ENCODE measurements at regions not wholly inside any gene's neighbourhood (a gene's known extent, or its start where the extent isn't known, plus 50 kb on each side); places are given as distances from the start of the nearest gene placed in this dataset.
"Not testable (repeated sequence)": the region's sequence is repeated elsewhere in the genome, so short reads cannot be mapped to it uniquely, and the experiment has no call there.

DNA sequence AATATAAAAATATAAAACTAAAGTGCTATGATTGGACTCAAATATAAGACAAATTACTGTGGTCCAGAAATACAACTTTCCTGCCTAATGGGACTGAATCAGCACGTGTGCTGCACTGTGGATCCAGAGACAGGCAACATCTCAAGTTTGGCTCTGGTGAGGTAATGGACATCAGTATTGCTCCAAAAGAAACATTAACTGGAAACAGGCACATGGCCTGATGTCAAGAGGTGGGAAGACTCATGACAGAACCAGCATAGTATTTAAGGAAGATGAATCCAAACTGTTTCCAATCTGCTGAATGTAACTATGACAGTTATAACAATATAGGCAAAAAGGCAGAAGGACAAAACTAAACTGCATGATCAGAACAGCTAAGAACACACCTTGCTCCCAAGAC lies 354.6 kb downstream of the FSIP2 start:
- DNase-seq: no peak

DNA sequence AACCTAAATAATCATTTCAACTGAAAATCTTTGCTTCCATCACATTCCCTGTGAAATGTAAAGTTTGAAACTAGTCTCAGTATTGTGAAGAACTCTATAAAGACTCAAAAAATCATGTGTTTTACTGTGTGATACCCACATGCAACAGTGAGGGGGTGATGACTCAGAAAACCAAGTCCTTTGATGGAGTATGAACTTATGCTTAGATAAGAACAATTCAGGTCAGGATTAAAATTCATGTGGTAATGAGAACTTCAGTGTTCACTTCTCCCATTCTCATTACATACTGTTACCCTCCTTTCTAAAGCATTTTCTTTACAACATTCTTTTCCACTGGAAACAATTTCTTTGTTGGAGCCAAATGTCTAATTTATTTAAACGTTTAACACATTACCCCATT lies 360.2 kb downstream of the FSIP2 start:
- no peak for DNase-seq

GRCh38 chr2:186099826-186100225 lies 361.2 kb downstream of the FSIP2 start:
- DNase-seq: no peak

- no peak for DNase-seq
Observed at GRCh38 chr2:186100636-186101035, 362.0 kb downstream of the FSIP2 start.

DNA sequence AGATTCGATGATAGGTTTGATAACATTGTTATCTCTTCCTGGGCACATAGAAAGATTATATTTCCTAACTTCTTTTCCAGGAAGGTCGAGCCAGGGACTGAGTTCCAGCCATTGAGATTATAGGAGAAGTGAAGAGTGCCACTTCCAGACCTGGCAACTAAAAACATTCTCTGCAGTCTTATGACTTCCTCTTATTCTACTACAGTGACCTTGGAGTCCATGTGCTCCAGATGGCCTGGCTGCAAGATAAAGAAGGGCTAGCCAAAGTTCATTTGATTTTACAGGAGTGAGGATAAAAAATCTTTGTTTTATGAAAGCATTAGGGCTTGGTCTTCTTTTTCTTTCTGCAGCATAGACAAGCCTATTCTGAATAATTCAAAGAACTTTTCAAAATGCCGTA lies 363.0 kb downstream of the FSIP2 start:
- DNase-seq: no peak

- no peak for DNase-seq
Observed at GRCh38 chr2:186103276-186103675, 364.7 kb downstream of the FSIP2 start.

- DNase-seq: no peak
Observed at GRCh38 chr2:186105016-186105724, 366.6 kb downstream of the FSIP2 start.

GRCh38 chr2:186108470-186108869 lies 369.9 kb downstream of the FSIP2 start:
- DNase-seq: no peak

- DNase-seq: no peak
Observed at GRCh38 chr2:186113284-186113683, 372.8 kb upstream of the ZC3H15 start.

GRCh38 chr2:186125156-186125555 lies 360.9 kb upstream of the ZC3H15 start:
- no peak for DNase-seq

GRCh38 chr2:186125625-186126024 lies 360.4 kb upstream of the ZC3H15 start:
- no peak for DNase-seq

GRCh38 chr2:186126181-186126580 lies 359.9 kb upstream of the ZC3H15 start:
- DNase-seq: no peak

- DNase-seq: no peak
Observed at GRCh38 chr2:186129767-186130581, 356.1 kb upstream of the ZC3H15 start.

GRCh38 chr2:186130748-186131641 lies 355.1 kb upstream of the ZC3H15 start:
- DNase-seq: no peak

DNA sequence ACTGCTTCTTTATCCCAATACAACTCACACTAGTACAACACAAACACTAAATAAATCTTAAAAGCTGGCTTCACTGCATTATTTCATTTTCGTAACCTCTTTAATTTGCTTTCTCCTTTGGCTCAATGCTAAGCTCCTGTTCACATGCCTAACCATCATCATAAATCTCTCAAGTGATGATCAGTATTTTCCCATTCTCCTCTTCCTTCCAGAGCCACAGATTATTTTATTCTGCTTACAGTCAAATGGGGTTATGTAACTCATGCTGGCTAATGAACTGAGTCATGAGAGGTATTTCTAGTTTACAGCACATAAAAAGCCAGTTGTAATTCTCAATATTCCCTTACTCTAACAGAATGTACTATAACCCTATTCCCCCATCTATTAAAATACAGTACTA lies 350.4 kb upstream of the ZC3H15 start:
- DNase-seq: no peak

DNA sequence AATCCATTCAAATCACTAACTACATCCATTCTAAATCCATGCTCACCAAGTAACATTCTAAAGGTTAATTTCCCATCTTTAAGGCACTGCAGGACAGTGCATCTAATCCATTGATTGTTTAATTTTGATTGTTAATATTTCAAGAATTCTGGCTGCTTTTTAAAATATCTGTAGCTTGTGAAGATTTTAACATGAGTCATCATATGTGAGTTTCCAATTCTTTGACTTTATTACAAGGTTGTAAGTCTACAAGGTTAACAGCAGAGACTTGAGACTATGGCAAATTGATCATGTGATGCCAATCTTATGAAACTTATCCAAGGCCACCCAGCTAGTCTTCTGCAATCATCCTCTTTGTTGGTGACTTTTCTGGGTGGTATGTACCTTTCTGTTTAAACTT lies 349.2 kb upstream of the ZC3H15 start:
- no peak for DNase-seq

DNA sequence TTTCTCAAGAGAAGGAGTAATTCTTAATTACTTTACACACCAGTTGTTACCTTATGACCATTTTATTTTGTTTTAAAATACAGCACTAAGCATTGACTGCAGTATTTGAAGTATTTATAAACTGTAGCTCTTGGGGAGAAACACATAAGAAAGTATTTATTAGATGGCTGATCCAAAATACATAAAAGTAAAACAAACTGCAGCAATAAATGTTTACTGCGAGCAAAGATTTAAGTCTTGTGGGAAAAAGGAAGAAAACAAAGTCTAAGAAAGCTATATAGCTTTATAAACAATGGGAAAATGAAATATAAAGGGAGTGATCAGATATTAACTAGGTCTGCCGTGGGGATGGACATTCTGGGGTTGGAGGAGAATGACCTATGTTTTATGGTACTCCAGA lies 347.2 kb upstream of the ZC3H15 start:
- DNase-seq: no peak

DNA sequence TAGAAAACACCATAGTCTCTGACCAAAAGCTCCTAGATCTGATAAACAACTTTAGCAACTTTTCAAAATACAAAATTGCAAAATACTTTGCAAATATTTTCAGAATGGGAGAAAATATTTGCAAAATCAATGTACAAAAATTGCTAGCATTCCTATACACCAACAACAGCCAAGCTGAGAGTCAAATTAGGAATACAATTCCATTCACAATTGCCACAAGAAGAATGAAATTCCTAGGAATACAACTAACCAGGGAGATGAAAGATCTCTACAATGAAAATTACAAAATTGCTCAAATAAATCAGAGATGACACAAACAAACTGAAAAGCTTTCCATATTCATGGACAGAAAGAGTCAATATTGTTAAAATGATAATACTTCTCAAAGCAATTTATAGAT lies 327.0 kb upstream of the ZC3H15 start:
- no peak for DNase-seq

DNA sequence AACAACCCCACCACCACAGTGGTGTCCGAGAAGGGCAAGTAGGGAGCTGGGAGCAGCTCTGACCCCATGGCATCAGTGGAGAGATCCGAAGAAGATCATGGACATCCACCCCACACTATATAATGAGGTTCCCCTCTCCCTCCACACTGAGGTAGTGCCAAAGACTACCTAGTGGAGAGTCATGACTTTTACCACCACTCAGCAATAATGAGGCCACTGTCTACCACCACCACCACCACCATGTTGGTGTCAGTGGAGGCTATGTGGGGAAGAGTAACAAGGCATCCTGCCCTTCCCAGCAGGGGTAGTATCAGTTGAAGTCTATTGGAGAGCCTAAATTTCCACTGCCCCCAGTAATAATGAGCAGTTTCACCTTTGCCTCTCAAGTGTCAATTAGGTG lies 321.7 kb upstream of the ZC3H15 start:
- no peak for DNase-seq

GRCh38 chr2:186170693-186171092 lies 315.4 kb upstream of the ZC3H15 start:
- DNase-seq: no peak

DNA sequence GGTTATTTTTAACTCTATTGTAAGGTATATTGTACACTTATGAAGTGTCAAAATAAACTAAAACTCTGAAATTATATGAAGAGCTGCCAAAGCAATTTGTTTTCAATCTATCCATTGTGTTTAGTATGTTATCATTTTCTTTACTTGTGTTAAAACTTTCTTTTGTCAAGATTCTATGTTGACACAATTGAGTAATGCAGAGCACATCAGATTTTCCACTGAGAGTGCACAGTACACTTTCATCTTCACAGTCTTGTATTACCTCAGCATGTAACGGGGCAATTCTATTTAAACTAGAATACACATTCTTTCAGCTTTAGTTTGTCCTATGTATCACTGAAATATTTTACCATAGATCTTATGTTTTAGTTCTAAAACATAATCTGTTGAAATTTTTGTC lies 304.4 kb upstream of the ZC3H15 start:
- no peak for DNase-seq

DNA sequence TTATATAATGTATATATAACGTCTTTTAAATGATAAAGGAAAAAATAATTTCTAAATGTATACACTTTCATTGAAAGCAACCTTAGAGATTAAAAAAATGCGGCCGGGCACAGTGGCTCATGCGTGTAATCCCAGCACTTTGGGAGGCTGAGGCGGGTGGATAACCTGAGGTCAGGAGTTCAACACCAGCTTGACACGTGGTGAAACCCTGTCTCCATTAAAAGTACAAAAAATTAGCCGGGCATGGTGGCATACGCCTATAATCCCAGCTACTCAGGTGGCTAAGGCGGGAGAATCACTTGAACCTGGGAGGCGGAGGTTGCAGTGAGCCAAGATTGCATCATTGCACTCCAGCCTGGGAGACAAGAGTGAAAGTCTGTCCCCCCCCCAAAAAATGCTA lies 303.7 kb upstream of the ZC3H15 start:
- DNase-seq: not testable (repeated sequence)

DNA sequence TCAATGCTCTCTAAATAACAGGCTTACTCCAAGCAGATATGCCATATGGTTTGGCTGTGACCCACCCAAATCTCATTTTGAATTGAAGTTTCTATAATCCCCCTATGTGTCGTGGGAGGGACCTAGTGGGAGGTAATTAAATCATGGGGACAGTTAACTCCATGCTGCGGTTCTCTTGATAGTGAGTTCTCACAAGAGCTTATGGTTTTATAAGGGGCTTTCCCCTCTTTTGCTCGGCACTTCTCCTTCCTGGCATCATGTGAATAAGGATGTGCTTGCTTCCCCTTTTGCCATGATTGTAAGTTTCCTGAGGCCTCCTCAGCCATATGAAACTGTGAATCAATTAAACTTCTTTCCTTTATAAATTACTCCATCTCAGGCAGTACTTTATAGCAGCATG lies 302.7 kb upstream of the ZC3H15 start:
- DNase-seq: peak; percentile 7 to 9

DNA sequence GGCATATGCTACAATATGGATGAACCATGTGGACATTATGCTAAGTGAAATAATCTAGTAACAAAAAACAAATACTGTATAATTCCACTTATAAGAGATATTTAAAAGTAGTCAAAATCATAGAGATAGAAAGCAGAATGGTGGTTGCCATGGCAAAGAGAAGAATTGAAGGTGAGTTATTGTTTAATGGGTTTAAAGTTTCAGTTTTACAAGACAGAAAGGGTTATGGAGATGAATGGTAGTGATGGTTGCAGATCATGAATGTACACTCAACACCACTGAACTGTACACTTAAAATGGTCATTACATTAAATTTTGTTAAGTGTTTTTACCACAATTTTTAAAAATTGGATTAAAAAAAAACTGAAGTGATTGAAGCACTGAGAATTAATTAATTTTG lies 298.2 kb upstream of the ZC3H15 start:
- DNase-seq: no peak
